ENCODE measurements at regions not wholly inside any gene's neighbourhood (a gene's known extent, or its start where the extent isn't known, plus 50 kb on each side); places are given as distances from the start of the nearest gene placed in this dataset.
A peak's percentile ranks its signal among the peaks of the same experiment; 100 is the strongest.

DNA sequence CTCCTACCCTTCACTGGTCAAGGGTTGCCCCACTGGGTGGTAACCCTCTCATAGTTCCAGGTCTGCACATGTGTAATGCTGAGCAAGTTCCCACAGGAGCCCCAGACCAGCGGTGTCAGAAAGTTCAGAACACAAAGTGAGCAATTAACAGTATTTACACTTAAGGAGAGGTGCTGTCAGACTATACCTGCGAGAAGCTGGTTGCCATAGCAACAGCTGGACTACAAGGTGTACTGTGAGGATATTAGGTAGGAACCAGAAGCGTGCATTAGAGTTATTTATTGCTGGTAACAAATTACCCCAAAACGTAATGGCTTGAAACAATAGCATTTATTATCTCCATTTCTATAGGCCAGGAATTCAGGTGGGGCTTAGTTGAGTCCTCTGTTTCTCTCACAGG lies 317.0 kb upstream of the RPS23 start:
- 67 to 81% methylated on average over 4 of the region's 4 CpGs for WGBS, 2 donors
- Histone ChIP-seq H3K4me1 (ENCODE audit: control insufficient read depth in 5 of 5, insufficient read depth in 5 of 5, low read length in 5 of 5) (no peaks in the 10 kb centered on the region), H3K36me3 (ENCODE audit: control insufficient read depth in 4 of 4, insufficient read depth in 4 of 4, low read length in 4 of 4) (no peaks in the 10 kb centered on the region), H3K27me3 (ENCODE audit: control insufficient read depth in 3 of 3, insufficient read depth in 3 of 3, low read length in 2 of 3) (no peaks in the 10 kb centered on the region), H3K9ac (ENCODE audit: insufficient read depth in 1 of 2, low read length in 2 of 2) (no peak overlapping the region), H3K9me3 (ENCODE audit: control insufficient read depth in 4 of 4, insufficient read depth in 3 of 4, low read length in 3 of 4) (peaks cover 0 to 5% (median 0%) of the 10 kb centered on the region in 4 donors), H3K4me3 (no peak overlapping the region), H3K27ac (ENCODE audit: low read depth in 1 of 2, low read length in 1 of 2) (no peak overlapping the region)
- ATAC-seq (ENCODE audit: insufficient read depth, low FRiP score) (no peak), DNase-seq (no peak)
- TF ChIP-seq, protein P1, sequence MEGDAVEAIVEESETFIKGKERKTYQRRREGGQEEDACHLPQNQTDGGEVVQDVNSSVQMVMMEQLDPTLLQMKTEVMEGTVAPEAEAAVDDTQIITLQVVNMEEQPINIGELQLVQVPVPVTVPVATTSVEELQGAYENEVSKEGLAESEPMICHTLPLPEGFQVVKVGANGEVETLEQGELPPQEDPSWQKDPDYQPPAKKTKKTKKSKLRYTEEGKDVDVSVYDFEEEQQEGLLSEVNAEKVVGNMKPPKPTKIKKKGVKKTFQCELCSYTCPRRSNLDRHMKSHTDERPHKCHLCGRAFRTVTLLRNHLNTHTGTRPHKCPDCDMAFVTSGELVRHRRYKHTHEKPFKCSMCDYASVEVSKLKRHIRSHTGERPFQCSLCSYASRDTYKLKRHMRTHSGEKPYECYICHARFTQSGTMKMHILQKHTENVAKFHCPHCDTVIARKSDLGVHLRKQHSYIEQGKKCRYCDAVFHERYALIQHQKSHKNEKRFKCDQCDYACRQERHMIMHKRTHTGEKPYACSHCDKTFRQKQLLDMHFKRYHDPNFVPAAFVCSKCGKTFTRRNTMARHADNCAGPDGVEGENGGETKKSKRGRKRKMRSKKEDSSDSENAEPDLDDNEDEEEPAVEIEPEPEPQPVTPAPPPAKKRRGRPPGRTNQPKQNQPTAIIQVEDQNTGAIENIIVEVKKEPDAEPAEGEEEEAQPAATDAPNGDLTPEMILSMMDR (IDR thresholded peaks at IDR 0.05; ENCODE audit: control extremely low read depth, extremely low read depth): no peak

DNA sequence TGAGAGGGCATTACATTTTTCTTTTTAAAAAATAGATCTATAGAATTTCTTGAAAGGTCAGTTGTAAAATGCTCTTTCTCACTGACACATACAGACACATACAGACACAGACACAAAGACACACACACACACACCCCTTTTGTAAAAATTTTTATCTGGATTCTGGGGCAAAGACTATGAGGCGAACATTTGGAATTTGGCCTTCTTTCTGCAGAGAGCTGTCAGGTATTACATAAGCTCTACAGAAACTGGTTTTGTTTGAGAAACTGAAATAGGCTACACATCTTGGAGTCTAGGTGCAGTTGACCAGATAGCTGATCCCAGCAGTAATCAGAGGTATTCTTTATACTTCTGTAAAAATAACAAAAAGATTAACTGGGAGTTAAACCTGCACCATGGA lies 315.9 kb upstream of the RPS23 start:
- no peak overlapping the region for H3K27ac ChIP-seq (ENCODE audit: low read depth in 1 of 2, low read length in 1 of 2)
- H3K9me3 ChIP-seq (ENCODE audit: control insufficient read depth in 4 of 4, insufficient read depth in 3 of 4, low read length in 3 of 4): peaks cover 0 to 7% (median 0%) of the 10 kb centered on the region in 4 donors
- H3K9ac ChIP-seq (ENCODE audit: insufficient read depth in 1 of 2, low read length in 2 of 2): no peak overlapping the region
- no peaks in the 10 kb centered on the region for H3K4me1 ChIP-seq (ENCODE audit: control insufficient read depth in 5 of 5, insufficient read depth in 5 of 5, low read length in 5 of 5)
- ATAC-seq (ENCODE audit: insufficient read depth, low FRiP score): no peak
- no peaks in the 10 kb centered on the region for H3K27me3 ChIP-seq (ENCODE audit: control insufficient read depth in 3 of 3, insufficient read depth in 3 of 3, low read length in 2 of 3)
- H3K36me3 ChIP-seq (ENCODE audit: control insufficient read depth in 4 of 4, insufficient read depth in 4 of 4, low read length in 4 of 4): no peaks in the 10 kb centered on the region
- no peak overlapping the region for H3K4me3 ChIP-seq
- no peak for DNase-seq
- TF ChIP-seq, protein P1 (IDR thresholded peaks at IDR 0.05; ENCODE audit: control extremely low read depth, extremely low read depth): no peak
- WGBS, 2 donors: 70 to 88% methylated on average over 1 of the region's 1 CpG

DNA sequence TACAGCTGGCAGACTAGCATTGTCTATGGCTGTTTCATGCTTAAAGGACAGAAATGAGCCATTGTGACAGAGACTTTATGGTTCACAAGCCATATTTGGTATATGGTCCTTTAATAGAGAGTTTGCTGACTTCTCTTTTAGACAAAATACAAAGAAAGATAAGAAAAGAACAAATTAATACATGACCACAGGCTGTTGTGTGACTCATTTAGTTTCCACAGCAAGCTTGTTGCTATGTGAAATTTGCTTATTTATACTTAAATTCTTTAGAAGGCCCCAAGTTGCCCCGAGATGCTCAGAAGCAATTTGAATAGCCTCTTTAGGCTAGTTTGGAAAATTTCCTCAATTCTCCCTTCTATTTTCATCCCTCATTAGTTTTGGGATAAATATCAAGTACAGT lies 315.3 kb upstream of the RPS23 start:
- H3K27ac ChIP-seq (ENCODE audit: low read depth in 1 of 2, low read length in 1 of 2): no peak overlapping the region
- H3K4me3 ChIP-seq: no peak overlapping the region
- H3K9me3 ChIP-seq (ENCODE audit: control insufficient read depth in 4 of 4, insufficient read depth in 3 of 4, low read length in 3 of 4): peaks cover 0 to 7% (median 0%) of the 10 kb centered on the region in 4 donors
- H3K27me3 ChIP-seq (ENCODE audit: control insufficient read depth in 3 of 3, insufficient read depth in 3 of 3, low read length in 2 of 3): no peaks in the 10 kb centered on the region
- TF ChIP-seq, protein P1 (IDR thresholded peaks at IDR 0.05; ENCODE audit: control extremely low read depth, extremely low read depth): no peak
- DNase-seq: peak in 2 of 3 donors; percentile 45 to 51
- H3K4me1 ChIP-seq (ENCODE audit: control insufficient read depth in 5 of 5, insufficient read depth in 5 of 5, low read length in 5 of 5): no peaks in the 10 kb centered on the region
- peak; percentile 16 for ATAC-seq (ENCODE audit: insufficient read depth, low FRiP score)
- H3K9ac ChIP-seq (ENCODE audit: insufficient read depth in 1 of 2, low read length in 2 of 2): no peak overlapping the region
- WGBS, 2 donors: 65 to 82% methylated on average over 1 of the region's 1 CpG
- H3K36me3 ChIP-seq (ENCODE audit: control insufficient read depth in 4 of 4, insufficient read depth in 4 of 4, low read length in 4 of 4): no peaks in the 10 kb centered on the region

DNA sequence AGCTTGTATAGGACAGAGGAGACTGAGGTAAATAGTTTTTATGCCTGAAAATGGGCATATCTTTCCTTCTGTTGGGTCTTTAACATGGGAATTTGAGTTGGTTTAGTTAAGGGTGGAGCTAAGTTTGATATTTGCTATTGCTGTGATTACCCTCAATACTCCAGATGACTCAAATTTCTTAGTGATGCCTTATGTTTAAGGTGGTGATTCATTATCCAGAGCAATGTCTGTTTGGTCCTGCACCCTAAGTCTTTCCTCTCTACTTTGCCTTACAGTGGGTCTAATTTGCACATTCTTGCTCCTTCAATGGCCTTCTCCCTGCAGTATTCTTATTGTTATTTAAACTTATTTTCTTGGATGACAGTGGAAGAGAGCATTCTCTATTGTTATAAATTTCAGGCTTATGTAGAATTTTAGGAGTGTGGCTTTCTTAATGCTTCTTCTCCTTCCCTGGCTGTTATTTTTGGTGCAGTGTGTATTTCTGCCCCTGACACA lies 312.9 kb upstream of the RPS23 start:
- Histone ChIP-seq H3K27ac (ENCODE audit: low read depth in 1 of 2, low read length in 1 of 2) (no peak overlapping the region), H3K4me1 (ENCODE audit: control insufficient read depth in 5 of 5, insufficient read depth in 5 of 5, low read length in 5 of 5) (peaks cover 0 to 16% (median 9%) of the 10 kb centered on the region in 5 donors), H3K36me3 (ENCODE audit: control insufficient read depth in 4 of 4, insufficient read depth in 4 of 4, low read length in 4 of 4) (no peaks in the 10 kb centered on the region), H3K9ac (ENCODE audit: insufficient read depth in 1 of 2, low read length in 2 of 2) (no peak overlapping the region), H3K27me3 (ENCODE audit: control insufficient read depth in 3 of 3, insufficient read depth in 3 of 3, low read length in 2 of 3) (no peaks in the 10 kb centered on the region), H3K4me3 (no peak overlapping the region), H3K9me3 (ENCODE audit: control insufficient read depth in 4 of 4, insufficient read depth in 3 of 4, low read length in 3 of 4) (peaks cover 0 to 7% (median 0%) of the 10 kb centered on the region in 4 donors)
- ATAC-seq (ENCODE audit: insufficient read depth, low FRiP score): no peak
- DNase-seq: no peak
- TF ChIP-seq, protein P1 (IDR thresholded peaks at IDR 0.05; ENCODE audit: control extremely low read depth, extremely low read depth): no peak
